GM12878 (cell line): ENCODE measurements at regions not wholly inside any gene's neighbourhood (a gene's known extent, or its start where the extent isn't known, plus 50 kb on each side); places are given as distances from the start of the nearest gene placed in this dataset.
A peak's percentile ranks its signal among the peaks of the same experiment; 100 is the strongest.

Experiments used
- ATAC-seq: fragments of 200-7000 bp; cut with Tn5 transposase; 3 replicates; pipeline ENCODE4 v1.9.1; 2020; ENCODE audit warnings: mild to moderate bottlenecking, moderate library complexity
- BruUV-seq: library from RNA; stranded (reverse); fragments of 400-500 nt; replicated peaks from 2 replicates; lab custom pipeline; 2021; lab: Mats Ljungman, UMichigan
- CTCF ChIA-PET: fragments of 300-600 bp; sonication (Branson Sonifier 250); formaldehyde crosslinking; extraction: SDS; loops from one replicate; lab custom pipeline; 2021; ENCODE audit warnings: inconsistent platforms; lab: Yijun Ruan, JAX
- POLR2A ChIA-PET: fragments of 350-600 bp; formaldehyde crosslinking; extraction: SDS; loops from one replicate; lab custom pipeline; 2021; ENCODE audit warnings: inconsistent platforms; lab: Charles Lee
- RAD21 ChIA-PET: fragments of 300-600 bp; sonication (Branson Sonifier 250); formaldehyde crosslinking; loops from one replicate; lab custom pipeline; 2023; ENCODE audit warnings: antibody characterized with exemption; ENCODE audit not compliant: unreplicated experiment; lab: Charles Lee
- SMC1A ChIA-PET: fragments of 300-600 bp; sonication (Branson Sonifier 250); formaldehyde crosslinking; loops from one replicate; lab custom pipeline; 2023; ENCODE audit not compliant: unreplicated experiment, uncharacterized antibody; lab: Charles Lee
- DNase-seq: peaks from one replicate; pipeline ENCODE4 v3.0.0-alpha.2; 2011; ENCODE audit warnings: low read depth, low spot score
- FAIRE-seq: peaks from 3 replicates; lab custom pipeline; 2011; peaks lifted over from hg19 to GRCh38; lab: Jason Lieb, UNC
- H2AFZ ChIP-seq: 2 replicates; pipeline ENCODE4 v1.6.0; 2011; ENCODE audit warnings: low read depth, low read length, control low read depth; ENCODE audit not compliant: control insufficient read depth
- H3K27ac ChIP-seq: 2 replicates; pipeline ENCODE4 v1.5.1; 2011; ENCODE audit warnings: control low read depth; ENCODE audit not compliant: control insufficient read depth, insufficient read depth
- H3K27me3 ChIP-seq, 2 experiments: replicated peaks in 1 of 2; 2 replicates each; pipeline versions ENCODE4 v1.6.0 to v1.6.1; 2011; ENCODE audit warnings: low read length in 1 of 2; ENCODE audit not compliant: control insufficient read depth in 2 of 2, insufficient read depth in 2 of 2
- H3K36me3 ChIP-seq, 2 experiments: 2 replicates each; pipeline ENCODE4 v1.5.1; 2011; ENCODE audit warnings: low read length in 1 of 2; ENCODE audit not compliant: control insufficient read depth in 2 of 2, insufficient read depth in 2 of 2
- H3K4me1 ChIP-seq: 2 replicates; pipeline ENCODE4 v1.6.1; 2011; ENCODE audit warnings: mild to moderate bottlenecking, low read length, moderate library complexity, mixed read lengths; ENCODE audit not compliant: control insufficient read depth, insufficient read depth
- H3K4me2 ChIP-seq: 2 replicates; pipeline ENCODE4 v1.6.0; 2011; ENCODE audit warnings: control low read depth; ENCODE audit not compliant: control insufficient read depth, insufficient read depth
- H3K4me3 ChIP-seq: fragments of 200-600 bp; sonication (generic); 2 replicates; pipeline ENCODE4 v1.5.1; 2016
- H3K79me2 ChIP-seq: 2 replicates; pipeline ENCODE4 v1.6.0; 2011; ENCODE audit warnings: low read length; ENCODE audit not compliant: control insufficient read depth, insufficient read depth
- H3K9ac ChIP-seq: 2 replicates; pipeline ENCODE4 v1.8.0; 2011; ENCODE audit warnings: low read length, control low read depth, mixed read lengths; ENCODE audit not compliant: control insufficient read depth, insufficient read depth
- H3K9me3 ChIP-seq: replicated peaks from 3 replicates; pipeline ENCODE4 v1.5.1; 2011; ENCODE audit warnings: mild to moderate bottlenecking, low read length; ENCODE audit not compliant: control insufficient read depth, insufficient read depth
- H4K20me1 ChIP-seq: 2 replicates; pipeline ENCODE4 v1.6.0; 2011; ENCODE audit not compliant: control insufficient read depth, insufficient read depth
- KDM1A ChIP-seq: fragments of 200-600 bp; sonication (generic); IDR thresholded peaks from 2 replicates; pipeline ENCODE4 v1.6.1; 2016; ENCODE audit warnings: borderline replicate concordance
- LARP7 ChIP-seq: fragments of 450-650 bp; IDR thresholded peaks from 2 replicates; pipeline ENCODE4 v1.6.1; 2017; ENCODE audit warnings: mild to moderate bottlenecking
- NR2C2 ChIP-seq: IDR thresholded peaks from 2 replicates; pipeline ENCODE4 v1.6.1; 2011; ENCODE audit warnings: borderline replicate concordance, low read depth; ENCODE audit not compliant: control insufficient read depth, insufficient read length
- POLR2A ChIP-seq: IDR thresholded peaks from 2 replicates; pipeline ENCODE4 v1.6.1; 2011; ENCODE audit warnings: low read depth, mild to moderate bottlenecking, low read length
- RUNX3 ChIP-seq: IDR thresholded peaks from 2 replicates; pipeline ENCODE4 v1.6.1; 2012; ENCODE audit warnings: low read length, inconsistent platforms
- SMC3 ChIP-seq: IDR thresholded peaks from 2 replicates; pipeline ENCODE4 v1.6.1; 2011; ENCODE audit warnings: low read length, improper control_type of control experiment, borderline replicate concordance
- TCF3 ChIP-seq: IDR thresholded peaks from 2 replicates; pipeline ENCODE4 v1.6.1; 2012; ENCODE audit warnings: low read depth, mild to moderate bottlenecking, low read length, borderline replicate concordance; ENCODE audit not compliant: insufficient read depth
- WGBS: methylation state at CpG from one replicate; pipeline ENCODE4 v1.1.6; 2016; ENCODE audit warnings: low lambda C conversion rate; ENCODE audit not compliant: insufficient replicate concordance, insufficient coverage; ENCODE audit errors: missing lambda C conversion rate; 5-methylcytosine and 5-hydroxymethylcytosine counted together
- in situ Hi-C: fragments of 300-500 bp; cut with MboI; formaldehyde crosslinking; loops from 9 replicates; pipeline ENCODE4 v1.14.3; 2018; ENCODE audit warnings: mixed read lengths
- intact Hi-C: fragments of 100-400 bp; cut with micrococcal nuclease; formaldehyde crosslinking; loops from one replicate; pipeline ENCODE4 v1.14.2; 2022; ENCODE audit not compliant: unreplicated experiment
- TF ChIP-seq, protein P1 (sequence below), 3 experiments: IDR thresholded peaks in 2 of 3; conservative IDR thresholded peaks in 1 of 3; 2 replicates each; pipeline ENCODE4 v1.5.1; 2011; ENCODE audit warnings: low read depth in 3 of 3, low read length in 3 of 3, mild to moderate bottlenecking in 3 of 3, control low read depth in 2 of 3, moderate library complexity in 2 of 3, inconsistent platforms in 1 of 3, mixed read lengths in 1 of 3; ENCODE audit not compliant: control insufficient read depth in 2 of 3, insufficient read depth in 1 of 3; ENCODE audit errors: extremely low read depth in 1 of 3
- TF ChIP-seq, protein P2 (sequence below): fragments of 450-650 bp; IDR thresholded peaks from 2 replicates; pipeline ENCODE4 v1.6.1; 2017; ENCODE audit warnings: borderline replicate concordance

DNA sequence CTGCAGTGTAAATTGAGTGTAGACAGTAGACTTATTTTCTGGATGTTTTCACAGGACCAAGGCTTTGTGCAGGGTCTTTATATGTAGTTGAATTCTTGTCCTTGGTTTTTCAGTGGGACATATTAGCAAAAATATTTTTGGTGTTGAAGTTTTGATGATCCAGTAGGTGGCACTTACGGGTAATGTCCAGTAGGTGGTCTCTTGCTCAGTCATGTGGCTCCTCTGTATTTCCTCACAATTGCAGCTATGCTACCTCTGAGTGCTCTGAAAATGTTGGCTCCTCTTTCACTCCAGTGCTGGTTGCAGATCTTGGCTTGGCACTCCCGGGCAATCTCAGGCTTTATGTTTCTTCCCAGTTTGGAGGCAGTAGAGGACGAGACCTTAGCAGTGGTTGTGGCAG is 419.8 kb upstream of the AMOT start:
- ATAC-seq: peak; percentile 66
- in situ Hi-C loops: no loop called here
- no peak for TF ChIP-seq TCF3
- TF ChIP-seq NR2C2: no peak
- no peak for TF ChIP-seq LARP7
- TF ChIP-seq SMC3: peak; percentile 22; the same call in 1 of the 2 replicates
- TF ChIP-seq, protein P1, sequence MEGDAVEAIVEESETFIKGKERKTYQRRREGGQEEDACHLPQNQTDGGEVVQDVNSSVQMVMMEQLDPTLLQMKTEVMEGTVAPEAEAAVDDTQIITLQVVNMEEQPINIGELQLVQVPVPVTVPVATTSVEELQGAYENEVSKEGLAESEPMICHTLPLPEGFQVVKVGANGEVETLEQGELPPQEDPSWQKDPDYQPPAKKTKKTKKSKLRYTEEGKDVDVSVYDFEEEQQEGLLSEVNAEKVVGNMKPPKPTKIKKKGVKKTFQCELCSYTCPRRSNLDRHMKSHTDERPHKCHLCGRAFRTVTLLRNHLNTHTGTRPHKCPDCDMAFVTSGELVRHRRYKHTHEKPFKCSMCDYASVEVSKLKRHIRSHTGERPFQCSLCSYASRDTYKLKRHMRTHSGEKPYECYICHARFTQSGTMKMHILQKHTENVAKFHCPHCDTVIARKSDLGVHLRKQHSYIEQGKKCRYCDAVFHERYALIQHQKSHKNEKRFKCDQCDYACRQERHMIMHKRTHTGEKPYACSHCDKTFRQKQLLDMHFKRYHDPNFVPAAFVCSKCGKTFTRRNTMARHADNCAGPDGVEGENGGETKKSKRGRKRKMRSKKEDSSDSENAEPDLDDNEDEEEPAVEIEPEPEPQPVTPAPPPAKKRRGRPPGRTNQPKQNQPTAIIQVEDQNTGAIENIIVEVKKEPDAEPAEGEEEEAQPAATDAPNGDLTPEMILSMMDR (IDR thresholded peaks at IDR 0.05 in 2 of 3, conservative IDR thresholded peaks at IDR 0.05 in 1 of 3; ENCODE audit: control insufficient read depth in 2 of 3, extremely low read depth in 1 of 3, insufficient read depth in 1 of 3, low read depth in 3 of 3, low read length in 3 of 3): peak in 2 of 3 experiments; percentile 33 to 34; a peak in 3 of 6 replicates
- no peak for TF ChIP-seq RUNX3
- no peak for TF ChIP-seq KDM1A
- TF ChIP-seq POLR2A: no peak
- TF ChIP-seq, protein P2, sequence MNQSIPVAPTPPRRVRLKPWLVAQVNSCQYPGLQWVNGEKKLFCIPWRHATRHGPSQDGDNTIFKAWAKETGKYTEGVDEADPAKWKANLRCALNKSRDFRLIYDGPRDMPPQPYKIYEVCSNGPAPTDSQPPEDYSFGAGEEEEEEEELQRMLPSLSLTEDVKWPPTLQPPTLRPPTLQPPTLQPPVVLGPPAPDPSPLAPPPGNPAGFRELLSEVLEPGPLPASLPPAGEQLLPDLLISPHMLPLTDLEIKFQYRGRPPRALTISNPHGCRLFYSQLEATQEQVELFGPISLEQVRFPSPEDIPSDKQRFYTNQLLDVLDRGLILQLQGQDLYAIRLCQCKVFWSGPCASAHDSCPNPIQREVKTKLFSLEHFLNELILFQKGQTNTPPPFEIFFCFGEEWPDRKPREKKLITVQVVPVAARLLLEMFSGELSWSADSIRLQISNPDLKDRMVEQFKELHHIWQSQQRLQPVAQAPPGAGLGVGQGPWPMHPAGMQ: no peak
- TF ChIP-seq, all 136 proteins: peak for 2
- Histone ChIP-seq H3K36me3 (no peaks in the 10 kb centered on the region), H3K79me2 (no peaks in the 10 kb centered on the region), H2AFZ (no peak overlapping the region), H3K4me3 (no peak overlapping the region), H3K9me3 (no peaks in the 10 kb centered on the region), H3K27me3 (no peaks in the 10 kb centered on the region), H3K4me2 (no peak overlapping the region), H4K20me1 (no peaks in the 10 kb centered on the region), H3K4me1 (no peaks in the 10 kb centered on the region), H3K9ac (no peak overlapping the region), H3K27ac (no peak overlapping the region)
- intact Hi-C loops: loop anchor here (10.0 kb wide), 1 partner anchor 484 kb away; no protein-coding TSS in a partner anchor
- CTCF ChIA-PET: no interaction called here
- no TSS peak for BruUV-seq
- RAD21 ChIA-PET: no interaction called here
- no peak for FAIRE-seq
- no peak for DNase-seq
- POLR2A ChIA-PET: no interaction called here
- 13% methylated on average over 3 of the region's 3 CpGs for WGBS
- SMC1A ChIA-PET: interaction anchor here (0.8 to 0.9 kb wide), 2 partner anchors 14 to 360 kb away, joined by 3 read pairs; no protein-coding TSS in a partner anchor
